Right hindlimb (tissue), 1 donor: ENCODE measurements at regions not wholly inside any gene's neighbourhood (a gene's known extent, or its start where the extent isn't known, plus 50 kb on each side); places are given as distances from the start of the nearest gene placed in this dataset.

Source experiments
- DNase-seq: peaks from one replicate; pipeline ENCODE4 v3.0.0-alpha.2; 2018

DNA sequence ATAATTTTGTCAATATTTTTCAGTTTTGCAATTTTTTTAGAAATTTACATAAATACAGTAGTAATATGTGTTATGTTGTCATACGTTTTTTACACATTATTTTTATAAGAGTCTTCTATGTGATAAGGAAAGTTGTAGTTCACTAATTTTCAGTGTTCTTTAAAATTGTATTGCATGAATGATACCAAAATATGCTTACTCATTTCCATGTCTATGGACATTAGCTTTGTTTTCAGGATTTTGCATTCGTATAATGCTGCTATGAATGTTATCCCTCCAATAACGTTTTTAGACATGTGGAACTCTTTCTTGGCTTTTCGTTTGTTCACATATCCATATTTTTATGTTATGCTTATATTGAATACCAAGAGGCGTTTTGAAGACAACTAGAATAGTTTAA is 260.0 kb downstream of the ARL4A start:
- DNase-seq: no peak

DNA sequence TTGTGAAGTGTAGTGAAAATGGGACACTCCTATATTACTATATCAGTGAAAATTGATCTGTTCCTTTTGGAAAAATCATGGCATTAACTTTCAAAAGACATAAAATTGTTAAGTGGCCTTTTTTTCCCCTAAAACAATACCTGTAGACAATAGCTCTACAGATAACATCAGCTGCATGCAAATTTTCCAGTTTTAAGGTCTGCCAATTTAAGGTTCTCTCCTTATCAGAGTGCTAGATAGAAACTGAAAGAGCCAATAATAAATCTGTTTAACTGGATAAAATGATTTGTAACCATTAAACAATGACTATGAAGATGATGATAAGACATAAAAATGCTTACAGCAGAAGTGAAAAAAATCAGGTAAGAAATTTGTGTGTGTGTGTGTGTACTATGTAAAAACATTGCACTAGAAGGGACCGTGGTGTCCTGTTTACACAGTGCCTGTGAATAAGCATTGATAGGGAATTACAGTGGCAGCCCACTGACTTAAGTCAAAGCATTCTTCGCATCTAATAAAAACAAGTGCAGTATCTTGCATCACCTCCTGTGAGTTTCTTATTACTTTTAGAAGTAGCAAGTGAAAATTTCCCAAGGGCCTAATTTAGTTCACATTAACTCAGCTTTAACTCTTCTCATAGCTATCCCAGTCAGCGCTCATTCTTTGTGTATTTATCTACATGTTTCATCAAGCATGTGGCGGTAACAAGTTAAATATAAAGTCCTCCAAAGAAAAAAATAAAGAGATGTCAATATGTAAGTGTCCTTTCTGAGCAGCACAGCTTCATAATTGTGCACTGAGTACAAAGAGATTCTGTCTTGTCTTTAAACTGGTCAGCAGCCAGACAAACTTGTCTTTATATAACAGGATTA is 261.9 kb downstream of the ARL4A start:
- DNase-seq: no peak

DNA sequence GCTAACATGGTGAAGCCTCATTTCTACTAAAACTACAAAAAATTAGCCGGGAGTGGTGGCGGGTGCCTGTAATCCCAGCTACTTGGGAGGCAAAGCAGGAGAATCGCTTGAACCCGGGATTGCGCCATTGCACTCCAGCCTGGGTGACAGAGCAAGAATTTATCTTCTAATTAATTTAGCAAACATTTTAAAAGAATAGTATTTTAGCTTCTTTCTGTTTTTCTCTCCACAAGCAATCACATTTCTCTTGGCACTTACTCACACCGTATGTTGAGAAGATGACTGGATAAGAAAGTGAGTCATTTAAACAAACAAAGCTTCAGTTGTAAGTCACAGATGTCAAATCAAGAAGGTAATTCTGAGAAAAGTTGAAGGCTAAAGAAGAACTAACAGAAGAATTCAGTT is 264.0 kb downstream of the ARL4A start:
- no peak for DNase-seq

DNA sequence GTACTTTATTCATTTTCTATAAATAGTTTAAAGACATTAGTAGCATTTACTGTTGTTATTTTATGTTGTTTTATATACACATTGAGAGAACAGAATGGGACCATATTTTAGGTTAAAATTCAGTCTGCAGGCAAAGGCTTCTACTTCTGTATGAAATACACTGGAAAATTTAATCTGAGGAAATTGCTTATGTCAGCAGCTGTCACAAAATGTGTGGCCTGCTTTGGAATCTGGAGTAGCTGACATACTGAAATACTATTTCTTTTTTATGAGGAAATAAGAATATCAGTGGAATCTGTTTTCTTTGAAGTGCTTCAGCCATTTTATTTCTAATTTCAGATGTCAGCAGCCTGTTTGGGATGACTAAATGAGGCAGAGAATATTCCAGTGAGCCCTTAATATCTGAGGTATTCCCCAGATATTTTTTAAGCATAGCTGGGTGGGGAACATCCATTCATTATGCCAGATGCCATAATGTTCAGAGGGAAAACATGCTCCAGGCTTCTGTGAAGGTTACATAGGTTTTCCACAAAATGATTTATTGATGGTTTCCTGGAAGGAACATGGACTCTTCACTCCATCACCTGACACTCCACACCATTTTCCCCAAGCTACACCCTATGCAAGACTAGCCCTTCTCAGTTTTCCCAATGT is 267.1 kb downstream of the ARL4A start:
- DNase-seq: no peak

DNA sequence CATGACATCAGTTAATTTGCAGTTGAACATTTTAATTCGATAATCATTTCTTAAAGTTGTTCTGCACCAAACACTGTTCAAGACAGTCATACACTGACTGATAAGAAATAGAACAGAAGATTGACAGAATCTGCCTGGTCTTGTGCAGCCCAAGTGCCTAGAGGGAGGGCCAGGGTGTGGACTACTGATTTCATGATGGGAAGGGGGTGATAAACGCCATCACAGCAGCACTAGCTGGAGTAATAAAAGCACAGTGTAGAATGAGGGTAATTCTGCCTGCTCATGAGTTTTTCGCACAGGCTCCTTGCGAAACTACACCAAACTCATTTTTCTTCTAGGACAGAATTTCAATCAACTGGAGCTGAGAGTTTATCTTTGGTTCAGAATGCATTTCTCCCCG is 270.1 kb downstream of the ARL4A start:
- DNase-seq: no peak

DNA sequence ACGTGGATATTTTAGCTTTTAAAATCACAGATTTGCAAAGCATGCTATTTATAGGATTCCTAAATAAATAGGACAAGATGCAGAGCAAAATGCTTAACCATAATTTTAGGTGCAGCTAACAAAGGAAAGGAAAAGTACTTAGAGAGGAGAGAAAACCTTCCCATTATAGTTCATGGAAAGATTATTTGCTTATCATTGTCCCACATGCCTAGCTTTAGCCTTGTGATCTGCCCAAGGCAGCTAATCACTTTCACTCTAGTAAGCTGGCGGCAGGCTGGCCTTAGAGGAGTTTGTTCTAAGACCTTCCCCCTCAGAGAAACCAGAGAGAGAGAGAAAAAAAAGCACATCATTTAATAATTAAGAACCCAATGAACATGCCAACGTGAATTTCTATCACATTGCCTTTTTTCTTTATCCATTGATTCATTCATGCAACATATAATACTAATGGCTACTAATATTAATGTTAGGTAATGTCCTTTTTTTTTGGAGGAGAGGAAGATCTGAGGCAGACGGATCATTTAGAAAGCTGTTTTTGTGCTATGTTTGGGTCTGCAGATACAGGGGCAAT is 274.6 kb downstream of the ARL4A start:
- no peak for DNase-seq

DNA sequence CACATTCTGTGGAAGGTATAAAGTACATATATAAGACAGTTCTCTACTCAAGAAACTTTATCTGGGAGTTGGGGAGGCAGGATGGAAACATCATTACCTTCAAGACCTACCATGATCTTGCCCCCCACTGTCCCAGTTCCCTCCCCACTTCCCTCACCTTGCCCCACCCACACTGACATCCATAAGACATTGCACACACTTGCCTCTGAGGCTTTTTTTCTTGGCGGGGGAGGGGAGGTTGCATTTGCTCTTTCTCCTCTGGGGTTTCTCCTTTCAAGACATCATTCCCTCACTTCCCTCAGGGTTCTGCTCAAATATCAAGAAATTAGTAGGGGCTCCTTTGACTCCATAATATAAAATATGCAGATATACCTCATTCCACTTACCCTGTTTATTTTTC is 276.0 kb downstream of the ARL4A start:
- no peak for DNase-seq

DNA sequence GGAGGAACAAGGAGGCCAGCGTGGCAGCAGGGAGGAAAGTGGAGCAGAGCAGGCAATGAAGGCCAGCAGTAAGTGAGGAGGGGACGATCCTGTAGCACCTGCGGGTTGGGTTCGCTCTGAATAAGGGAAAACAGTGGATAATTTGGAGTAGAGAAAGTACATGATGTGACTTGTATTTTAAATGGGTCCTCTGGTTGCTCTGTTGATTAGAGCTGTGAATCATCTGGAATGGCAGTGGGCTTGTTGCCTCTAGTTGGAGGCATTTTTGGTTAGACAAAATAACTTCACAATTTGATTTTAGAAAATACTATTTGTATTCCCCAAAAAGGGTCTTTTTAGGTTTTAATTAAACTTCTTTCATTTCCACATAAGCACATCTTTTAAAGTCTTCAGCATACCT is 277.4 kb downstream of the ARL4A start:
- DNase-seq: no peak

DNA sequence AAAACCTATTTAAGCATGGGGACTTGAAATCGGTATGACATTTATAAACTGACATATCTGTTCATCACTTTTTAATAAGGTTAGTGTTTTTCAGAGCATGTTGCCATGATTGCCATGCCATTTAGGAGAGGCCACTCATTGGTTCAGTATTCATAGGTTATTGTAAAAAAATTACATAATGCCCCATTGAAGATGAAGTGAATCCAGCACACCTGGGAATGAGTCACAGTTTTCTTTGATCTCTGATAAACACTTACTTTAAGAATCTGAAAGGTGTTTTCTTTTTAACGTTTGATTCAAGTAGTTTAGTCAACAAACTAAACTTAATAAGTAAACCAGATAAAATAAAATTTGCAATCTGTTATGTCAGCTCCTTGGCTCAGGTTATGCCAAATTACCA is 278.3 kb downstream of the ARL4A start:
- no peak for DNase-seq

DNA sequence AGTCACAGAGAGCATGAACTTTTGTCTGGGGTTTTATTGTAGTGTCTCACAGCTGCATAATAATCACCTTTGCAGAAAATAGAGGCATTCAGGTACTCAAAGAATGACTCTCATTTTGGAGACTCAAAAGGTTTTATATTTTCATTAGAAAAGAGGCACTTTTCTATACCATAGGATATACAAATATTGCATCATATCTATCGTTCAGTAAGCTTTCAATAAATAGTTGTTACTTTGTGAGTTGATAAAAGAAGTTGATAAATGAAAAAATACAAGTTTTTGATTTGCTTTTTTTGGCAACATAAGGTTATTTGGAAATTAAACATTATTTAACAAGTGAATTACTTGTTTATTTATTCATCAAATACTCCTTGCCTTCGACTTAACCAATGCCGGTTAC is 279.9 kb downstream of the ARL4A start:
- DNase-seq: no peak

DNA sequence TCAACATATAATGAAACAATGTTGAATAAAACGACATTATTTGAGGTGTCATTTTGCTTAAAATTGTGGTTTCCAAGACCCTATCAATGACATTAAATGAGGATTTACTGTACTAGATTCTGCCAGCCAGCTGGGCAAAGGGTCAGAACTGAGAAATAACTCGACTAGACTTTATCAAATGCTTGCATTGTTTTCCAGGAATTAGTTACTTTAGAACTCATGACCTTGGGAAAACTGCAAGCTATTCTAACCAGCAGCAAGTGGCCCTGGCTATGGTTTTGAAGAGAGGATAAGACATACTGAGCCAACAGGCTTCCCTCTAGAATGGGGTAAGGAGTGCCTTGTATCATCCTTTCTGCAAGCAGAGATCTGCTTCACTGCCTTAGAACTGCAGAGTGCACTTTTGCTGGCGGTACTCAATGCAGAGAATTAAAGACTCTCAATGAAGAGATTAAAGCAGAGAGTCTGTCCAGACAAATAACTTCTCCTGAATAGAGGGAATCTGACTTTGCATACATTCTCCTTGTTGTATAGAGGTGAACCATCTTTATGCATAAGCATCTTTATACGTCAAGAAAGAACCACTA is 281.5 kb downstream of the ARL4A start:
- DNase-seq: no peak

DNA sequence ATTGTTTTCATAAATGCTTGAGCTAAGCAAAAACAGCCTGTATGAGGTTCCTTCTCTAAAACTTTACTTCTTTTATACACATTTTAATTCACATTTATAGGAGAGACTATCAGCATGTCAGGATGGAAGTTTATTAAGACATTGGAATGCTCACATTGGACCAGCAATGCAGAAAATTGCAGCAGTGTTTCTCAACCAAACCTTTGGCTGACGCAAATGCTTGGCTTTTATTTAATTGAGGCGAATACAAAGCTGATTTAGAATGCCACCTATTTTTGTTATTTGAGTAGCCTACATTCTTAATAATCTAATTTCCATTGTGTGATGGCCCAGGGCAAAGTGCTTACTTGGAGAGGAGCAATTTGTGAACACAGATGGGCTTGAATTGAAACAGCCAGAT is 283.2 kb downstream of the ARL4A start:
- DNase-seq: no peak

DNA sequence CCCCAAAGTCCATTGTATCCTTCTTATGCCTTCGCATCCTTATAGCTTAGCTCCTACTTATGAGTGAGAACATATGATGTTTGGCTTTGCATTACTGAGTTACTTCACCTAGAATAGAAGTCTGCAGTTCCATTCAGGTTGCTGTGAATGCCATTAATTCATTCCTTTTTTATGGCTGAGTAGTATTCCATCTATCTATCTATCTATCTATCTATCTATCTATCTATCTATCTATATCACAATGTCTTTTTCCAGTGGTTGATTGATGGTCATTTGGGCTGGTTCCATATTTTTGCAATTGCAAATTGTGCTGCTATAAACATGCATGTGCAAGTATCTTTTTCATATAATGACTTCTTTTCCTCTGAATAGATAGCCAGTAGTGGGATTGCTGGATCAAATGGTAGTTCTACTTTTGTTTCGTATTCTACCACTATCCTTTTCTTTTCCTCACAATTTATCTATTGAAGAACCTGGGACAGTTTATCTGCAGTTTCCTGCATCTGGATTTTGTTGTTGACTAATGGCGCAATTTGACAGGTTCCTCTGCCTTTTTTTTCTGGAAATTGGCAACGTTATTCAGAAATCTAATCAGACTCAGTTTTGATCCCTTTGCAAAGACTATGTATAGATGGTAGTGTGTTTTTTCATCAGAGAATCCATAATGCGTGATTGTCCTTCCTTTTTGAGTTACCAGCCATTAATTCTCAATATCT is 287.2 kb downstream of the ARL4A start:
- no peak for DNase-seq

DNA sequence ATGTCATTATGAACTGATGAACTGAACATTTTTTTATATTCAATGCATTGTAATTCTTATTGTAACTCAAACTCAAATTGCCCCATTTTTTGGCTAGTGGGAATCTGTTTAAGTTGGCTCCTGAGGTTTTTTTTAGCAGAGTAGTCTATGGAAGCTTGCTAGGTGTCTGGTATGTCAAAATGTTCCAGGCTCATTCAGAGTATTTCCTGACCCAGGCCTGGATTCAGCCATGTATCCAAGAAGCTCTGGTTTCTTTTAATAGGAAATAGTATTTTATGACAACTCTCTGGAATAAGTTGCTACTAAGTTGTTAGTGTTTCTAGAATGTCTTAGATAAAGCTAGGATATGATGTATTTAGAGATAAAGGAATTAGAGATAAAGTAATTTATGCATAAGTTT is 288.0 kb downstream of the ARL4A start:
- no peak for DNase-seq

DNA sequence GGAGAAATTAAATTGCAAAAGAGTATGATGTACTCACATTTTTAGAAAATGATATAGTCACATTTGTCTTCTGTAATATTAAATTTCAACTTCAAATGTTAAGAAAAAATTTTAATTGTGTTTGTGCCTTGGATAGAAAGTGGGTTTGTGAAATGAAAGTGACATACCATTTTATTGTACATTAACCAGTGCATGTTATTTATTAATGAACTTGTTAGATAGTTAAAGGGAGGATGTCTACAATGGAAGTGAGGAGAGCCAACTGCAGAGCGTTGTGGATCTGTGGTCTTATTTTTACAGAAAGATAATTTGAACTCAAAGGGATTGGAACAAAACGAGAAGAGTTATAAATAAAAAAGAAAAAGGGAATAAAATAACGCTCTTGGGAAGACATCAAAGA is 291.7 kb downstream of the ARL4A start:
- no peak for DNase-seq

DNA sequence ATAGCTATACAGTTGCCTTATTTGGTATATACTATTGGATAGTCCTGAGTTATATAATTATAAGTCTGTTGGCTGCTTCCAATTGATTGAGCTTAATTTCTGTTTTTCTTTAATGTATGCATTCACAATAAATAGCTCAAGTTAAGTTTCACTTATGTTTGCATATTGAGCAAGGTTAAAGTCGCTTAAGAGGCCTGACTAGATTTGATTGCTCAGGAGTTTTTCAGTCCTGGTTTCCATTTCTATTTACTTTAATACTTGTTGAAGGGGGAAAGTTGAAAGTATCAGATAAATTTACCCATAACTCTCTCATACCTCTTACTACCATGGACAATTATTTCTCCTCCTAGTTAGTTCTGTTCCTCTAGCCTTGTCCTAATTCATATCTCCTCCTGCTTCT is 294.7 kb downstream of the ARL4A start:
- DNase-seq: no peak

DNA sequence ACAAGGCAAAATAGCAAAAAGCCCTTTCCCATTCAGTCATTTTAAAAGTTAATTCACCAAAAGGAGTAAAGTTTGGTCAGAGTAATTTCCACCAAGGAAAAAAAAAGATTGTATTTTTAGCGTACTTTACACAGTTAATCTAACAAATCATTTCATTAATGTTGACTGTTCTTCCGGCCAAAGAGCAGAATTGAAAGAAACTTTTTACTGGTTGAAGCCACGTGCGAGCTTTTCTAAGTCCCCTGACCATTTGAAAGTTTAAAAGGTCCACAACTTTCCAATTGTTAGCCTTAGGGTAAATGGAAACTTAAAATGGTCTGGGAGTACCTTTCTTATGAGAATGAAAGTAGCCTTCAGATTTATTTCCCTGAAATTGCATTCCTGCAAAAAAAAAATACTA is 296.7 kb downstream of the ARL4A start:
- no peak for DNase-seq

DNA sequence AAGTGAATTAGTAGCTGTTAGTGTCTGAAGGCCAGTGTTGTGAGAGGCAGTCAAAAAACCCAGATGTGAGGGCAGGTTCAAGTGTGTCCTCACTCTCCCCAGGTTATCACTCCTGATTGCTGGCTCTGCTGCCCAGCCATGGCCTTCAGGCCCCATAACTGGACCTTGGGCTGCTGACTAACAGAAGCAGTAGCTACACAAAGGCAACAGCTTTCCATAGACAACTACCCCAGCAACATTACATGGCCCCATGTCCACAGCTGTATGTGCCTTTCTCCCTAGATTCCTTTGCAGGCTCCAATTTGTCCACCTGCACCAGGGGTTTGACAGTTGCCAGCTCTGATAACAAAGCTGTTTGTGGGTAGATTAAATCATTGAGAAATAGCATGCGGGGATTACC is 297.8 kb downstream of the ARL4A start:
- no peak for DNase-seq

DNA sequence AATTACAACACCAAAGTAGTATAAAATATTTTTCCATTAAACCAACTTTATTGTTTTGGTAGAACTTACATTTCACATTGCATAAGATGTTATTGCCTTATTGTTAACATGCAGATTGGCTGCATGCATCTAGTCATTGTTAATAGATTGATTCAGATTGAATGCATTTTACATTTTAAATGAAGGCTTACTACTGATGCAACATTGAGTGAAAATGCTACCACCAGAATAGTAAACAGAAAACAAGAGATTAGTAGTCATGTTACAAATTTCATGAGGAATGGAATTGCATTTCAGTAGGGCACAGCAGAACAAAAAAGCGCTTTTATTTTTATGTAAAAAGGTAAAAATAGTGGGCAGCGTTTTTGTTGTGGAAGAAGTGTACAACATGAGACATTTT is 298.3 kb downstream of the ARL4A start:
- DNase-seq: no peak

DNA sequence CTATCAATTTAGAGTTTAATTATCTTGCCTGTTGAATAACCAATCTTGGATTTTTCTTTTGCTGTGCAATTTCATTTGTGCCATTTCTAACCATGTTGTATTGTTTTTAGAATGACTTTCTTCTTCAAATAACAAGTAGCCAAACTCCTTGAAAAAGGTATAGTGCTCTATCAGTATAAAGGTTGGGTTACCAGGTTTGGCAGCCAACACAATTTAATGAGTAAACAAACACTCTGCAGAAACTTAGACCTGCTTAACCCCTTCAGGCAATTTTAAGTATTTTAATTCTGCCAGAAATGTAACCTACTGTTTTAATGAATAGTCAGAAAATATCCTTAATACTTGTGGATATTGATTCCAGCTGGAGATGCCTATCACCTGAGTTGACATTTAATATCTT is 299.8 kb downstream of the ARL4A start:
- DNase-seq: no peak

DNA sequence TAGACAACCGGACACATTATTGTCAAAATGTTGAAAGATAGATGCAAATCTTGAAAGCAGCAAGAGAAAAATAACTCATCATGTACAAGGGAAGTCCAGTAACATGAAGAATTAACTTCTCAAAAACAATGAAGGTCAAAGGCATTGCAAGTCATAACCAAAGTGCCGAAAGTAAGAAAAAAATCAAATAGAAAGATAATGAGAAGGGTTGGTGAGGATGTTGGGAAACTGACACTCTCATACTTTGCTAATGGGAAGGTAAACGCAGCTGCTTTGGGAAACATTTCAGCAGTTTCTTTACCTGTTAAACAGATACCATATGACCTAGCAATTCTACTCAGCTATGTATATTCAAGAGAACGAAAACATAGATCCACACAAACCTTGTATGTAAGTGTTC is 303.0 kb downstream of the ARL4A start:
- no peak for DNase-seq

DNA sequence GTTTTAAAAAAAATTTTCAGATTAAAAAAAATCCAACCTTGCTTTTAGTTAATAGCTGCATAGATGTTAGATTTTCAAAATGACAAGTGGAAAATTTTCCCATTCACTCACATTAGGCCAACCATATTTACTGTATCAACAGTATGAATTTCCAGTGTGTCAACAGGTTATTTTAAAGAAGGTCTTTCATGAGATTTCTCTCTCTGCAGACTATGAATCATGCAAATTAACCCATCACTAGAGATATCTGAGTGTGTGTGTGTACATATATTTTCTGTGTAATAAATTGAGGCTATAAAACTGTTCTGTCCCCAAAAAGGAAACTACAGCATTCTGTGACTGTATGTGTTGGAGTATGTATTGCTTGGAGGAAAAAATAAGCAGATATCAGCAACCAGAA is 305.6 kb downstream of the ARL4A start:
- no peak for DNase-seq

DNA sequence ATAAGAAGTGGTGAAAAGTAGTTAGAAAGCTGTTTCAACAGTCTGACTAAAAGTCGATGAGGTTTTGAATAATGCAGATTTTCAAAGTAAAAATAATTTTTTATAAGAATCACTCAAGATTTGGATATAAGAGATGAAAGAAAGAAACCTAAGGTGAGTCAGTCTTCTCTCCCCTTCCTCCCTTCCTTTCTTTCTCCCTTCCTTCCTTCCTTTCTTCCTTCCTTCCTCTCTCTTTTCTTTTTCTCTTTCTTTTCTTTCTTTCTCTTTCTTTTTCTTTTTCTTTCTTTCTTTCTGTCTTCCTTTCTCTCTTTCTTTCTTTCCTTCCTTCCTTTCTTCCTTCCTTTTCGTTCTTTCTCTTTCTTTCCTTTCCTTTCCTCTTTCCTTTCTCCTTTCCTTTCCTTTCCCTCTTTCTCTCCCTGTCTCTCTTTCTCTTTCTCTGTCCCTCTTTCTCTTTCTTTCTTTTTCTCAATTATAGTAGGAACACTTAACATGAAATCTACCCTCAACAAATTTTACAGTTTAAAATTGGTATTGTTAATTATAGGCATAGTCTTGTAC is 308.6 kb downstream of the ARL4A start:
- no peak for DNase-seq
